Calu3 (cell line): ENCODE measurements at regions not wholly inside any gene's neighbourhood (a gene's known extent, or its start where the extent isn't known, plus 50 kb on each side); places are given as distances from the start of the nearest gene placed in this dataset.
A peak's percentile ranks its signal among the peaks of the same experiment; 100 is the strongest.

Source experiments
- BruUV-seq: library from RNA; stranded (reverse); fragments of 400-500 nt; replicated peaks from 2 replicates; lab custom pipeline; 2021; lab: Mats Ljungman, UMichigan
- CTCF ChIA-PET: fragments of 300-600 bp; sonication (Branson Sonifier 250); formaldehyde crosslinking; loops from one replicate; lab custom pipeline; 2022; ENCODE audit warnings: antibody characterized with exemption; lab: Charles Lee
- DNase-seq: peaks from one replicate; pipeline ENCODE4 v3.0.0; 2022
- H3K27ac Mint-ChIP-seq: one replicate; pipeline ENCODE4 v1.8.0; 2022; ENCODE audit warnings: mixed read lengths; ENCODE audit not compliant: unreplicated experiment
- H3K27me3 Mint-ChIP-seq: one replicate; pipeline ENCODE4 v1.8.0; 2022; ENCODE audit warnings: mixed read lengths; ENCODE audit not compliant: unreplicated experiment
- H3K36me3 Mint-ChIP-seq: one replicate; pipeline ENCODE4 v1.8.0; 2022; ENCODE audit warnings: mild to moderate bottlenecking, moderate library complexity, mixed read lengths; ENCODE audit not compliant: insufficient read depth, unreplicated experiment
- H3K4me1 Mint-ChIP-seq: one replicate; pipeline ENCODE4 v1.8.0; 2022; ENCODE audit warnings: mild to moderate bottlenecking, low read depth, mixed read lengths; ENCODE audit not compliant: unreplicated experiment
- H3K4me3 Mint-ChIP-seq: one replicate; pipeline ENCODE4 v1.8.0; 2022; ENCODE audit warnings: mild to moderate bottlenecking, low read depth, moderate library complexity, mixed read lengths; ENCODE audit not compliant: unreplicated experiment
- H3K9me3 Mint-ChIP-seq: one replicate; pipeline ENCODE4 v1.8.0; 2022; ENCODE audit warnings: low read depth, mixed read lengths; ENCODE audit not compliant: unreplicated experiment
- CTCF ChIP-seq: fragments of 200-600 bp; IDR thresholded peaks from one replicate; pipeline ENCODE4 v1.8.0; 2022; ENCODE audit warnings: antibody characterized with exemption; ENCODE audit not compliant: unreplicated experiment
- intact Hi-C: fragments of 100-400 bp; cut with micrococcal nuclease; formaldehyde crosslinking; loops from one replicate; pipeline ENCODE4 v1.10.0; 2022; ENCODE audit not compliant: unreplicated experiment

GRCh38 chr2:7841751-7842150 is 840.1 kb upstream of the ID2 start:
- no peak overlapping the region for H3K27ac Mint-ChIP-seq
- H3K36me3 Mint-ChIP-seq = no peaks in the 10 kb centered on the region
- peaks cover 21% of the 10 kb centered on the region for H3K4me1 Mint-ChIP-seq
- DNase-seq = no peak
- H3K9me3 Mint-ChIP-seq = no peaks in the 10 kb centered on the region
- intact Hi-C loops = no loop called here
- no peaks in the 10 kb centered on the region for H3K27me3 Mint-ChIP-seq
- CTCF ChIA-PET = no interaction called here
- H3K4me3 Mint-ChIP-seq = no peak overlapping the region
- BruUV-seq = no TSS peak
- no peak for TF ChIP-seq CTCF

- no TSS peak for BruUV-seq
- DNase-seq = no peak
- Mint-ChIP-seq H3K9me3 (no peaks in the 10 kb centered on the region), H3K36me3 (no peaks in the 10 kb centered on the region), H3K27me3 (no peaks in the 10 kb centered on the region), H3K4me1 (peaks cover 24% of the 10 kb centered on the region), H3K4me3 (no peak overlapping the region), H3K27ac (no peak overlapping the region)
- CTCF ChIA-PET = no interaction called here
- intact Hi-C loops = no loop called here
- no peak for TF ChIP-seq CTCF
Measured at GRCh38 chr2:7844414-7844965, 837.4 kb upstream of the ID2 start.

GRCh38 chr2:7845332-7845731 is 836.5 kb upstream of the ID2 start:
- Mint-ChIP-seq H3K27ac (no peak overlapping the region), H3K4me3 (no peak overlapping the region), H3K4me1 (peaks cover 24% of the 10 kb centered on the region), H3K9me3 (no peaks in the 10 kb centered on the region), H3K27me3 (no peaks in the 10 kb centered on the region), H3K36me3 (no peaks in the 10 kb centered on the region)
- intact Hi-C loops = no loop called here
- no TSS peak for BruUV-seq
- CTCF ChIA-PET = no interaction called here
- no peak for DNase-seq
- TF ChIP-seq CTCF = no peak

GRCh38 chr2:7846607-7847006 is 835.2 kb upstream of the ID2 start:
- peaks cover 24% of the 10 kb centered on the region for H3K4me1 Mint-ChIP-seq
- intact Hi-C loops = no loop called here
- CTCF ChIA-PET = no interaction called here
- H3K4me3 Mint-ChIP-seq = no peak overlapping the region
- no peaks in the 10 kb centered on the region for H3K36me3 Mint-ChIP-seq
- H3K27me3 Mint-ChIP-seq = no peaks in the 10 kb centered on the region
- H3K27ac Mint-ChIP-seq = peak overlapping the region; percentile 87
- TF ChIP-seq CTCF = no peak
- no peak for DNase-seq
- H3K9me3 Mint-ChIP-seq = no peaks in the 10 kb centered on the region
- BruUV-seq = no TSS peak
